ENCODE measurements at regions not wholly inside any gene's neighbourhood (a gene's known extent, or its start where the extent isn't known, plus 50 kb on each side); places are given as distances from the start of the nearest gene placed in this dataset.

DNA sequence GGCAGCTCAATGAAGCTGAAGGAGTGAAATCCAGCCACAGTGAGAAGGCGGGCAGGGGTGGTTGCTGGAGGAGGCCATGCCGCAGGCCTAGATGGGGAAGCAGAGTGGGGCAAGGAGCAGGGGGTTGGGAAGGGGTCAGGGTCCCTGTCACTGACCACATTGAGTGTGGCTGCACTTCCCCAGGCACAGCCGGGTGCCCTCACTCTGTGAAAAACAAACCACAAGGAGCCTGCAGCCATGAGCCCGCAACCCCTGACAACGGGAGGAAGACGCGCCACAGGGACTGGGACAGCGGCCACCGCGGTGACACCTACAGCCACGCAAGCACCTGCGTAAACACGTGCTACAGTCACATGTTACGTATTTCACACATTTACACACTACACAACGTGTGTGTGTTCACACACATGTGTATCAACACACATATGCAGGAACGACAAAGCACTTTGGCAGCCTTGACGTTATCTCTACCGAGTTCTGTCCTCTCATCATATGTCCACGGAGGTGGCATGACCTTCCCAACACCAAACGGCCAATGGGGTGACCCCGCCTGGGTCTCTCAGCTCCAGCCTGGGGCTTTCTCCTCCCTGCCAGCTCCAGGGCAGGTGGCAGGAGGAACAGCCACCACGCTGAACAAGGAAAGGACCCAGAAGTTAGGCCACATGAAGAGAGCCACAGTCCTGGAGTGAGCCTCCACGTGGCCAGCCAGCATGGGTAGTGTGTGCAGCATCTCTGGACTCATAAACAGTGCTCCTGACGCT is 137.6 kb upstream of the RPS6KA2 start:
- TF ChIP-seq, protein P1, sequence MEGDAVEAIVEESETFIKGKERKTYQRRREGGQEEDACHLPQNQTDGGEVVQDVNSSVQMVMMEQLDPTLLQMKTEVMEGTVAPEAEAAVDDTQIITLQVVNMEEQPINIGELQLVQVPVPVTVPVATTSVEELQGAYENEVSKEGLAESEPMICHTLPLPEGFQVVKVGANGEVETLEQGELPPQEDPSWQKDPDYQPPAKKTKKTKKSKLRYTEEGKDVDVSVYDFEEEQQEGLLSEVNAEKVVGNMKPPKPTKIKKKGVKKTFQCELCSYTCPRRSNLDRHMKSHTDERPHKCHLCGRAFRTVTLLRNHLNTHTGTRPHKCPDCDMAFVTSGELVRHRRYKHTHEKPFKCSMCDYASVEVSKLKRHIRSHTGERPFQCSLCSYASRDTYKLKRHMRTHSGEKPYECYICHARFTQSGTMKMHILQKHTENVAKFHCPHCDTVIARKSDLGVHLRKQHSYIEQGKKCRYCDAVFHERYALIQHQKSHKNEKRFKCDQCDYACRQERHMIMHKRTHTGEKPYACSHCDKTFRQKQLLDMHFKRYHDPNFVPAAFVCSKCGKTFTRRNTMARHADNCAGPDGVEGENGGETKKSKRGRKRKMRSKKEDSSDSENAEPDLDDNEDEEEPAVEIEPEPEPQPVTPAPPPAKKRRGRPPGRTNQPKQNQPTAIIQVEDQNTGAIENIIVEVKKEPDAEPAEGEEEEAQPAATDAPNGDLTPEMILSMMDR (IDR thresholded peaks at IDR 0.05) = no peak
- TF ChIP-seq EZH2 (IDR thresholded peaks at IDR 0.05; ENCODE audit: borderline replicate concordance, insufficient read depth, low read depth, low read length, poor library complexity, severe bottlenecking) = no peak

Measured in B cell (primary cell).